GM18873 (cell line): ENCODE measurements at regions not wholly inside any gene's neighbourhood (a gene's known extent, or its start where the extent isn't known, plus 50 kb on each side); places are given as distances from the start of the nearest gene placed in this dataset.

Experiments
- ATAC-seq: cut with Tn5 transposase; IDR thresholded peaks from one replicate; pipeline ENCODE4 v1.9.1; 2021; ENCODE audit warnings: mild to moderate bottlenecking, moderate library complexity, moderate number of reproducible peaks; ENCODE audit not compliant: unreplicated experiment, low FRiP score

DNA sequence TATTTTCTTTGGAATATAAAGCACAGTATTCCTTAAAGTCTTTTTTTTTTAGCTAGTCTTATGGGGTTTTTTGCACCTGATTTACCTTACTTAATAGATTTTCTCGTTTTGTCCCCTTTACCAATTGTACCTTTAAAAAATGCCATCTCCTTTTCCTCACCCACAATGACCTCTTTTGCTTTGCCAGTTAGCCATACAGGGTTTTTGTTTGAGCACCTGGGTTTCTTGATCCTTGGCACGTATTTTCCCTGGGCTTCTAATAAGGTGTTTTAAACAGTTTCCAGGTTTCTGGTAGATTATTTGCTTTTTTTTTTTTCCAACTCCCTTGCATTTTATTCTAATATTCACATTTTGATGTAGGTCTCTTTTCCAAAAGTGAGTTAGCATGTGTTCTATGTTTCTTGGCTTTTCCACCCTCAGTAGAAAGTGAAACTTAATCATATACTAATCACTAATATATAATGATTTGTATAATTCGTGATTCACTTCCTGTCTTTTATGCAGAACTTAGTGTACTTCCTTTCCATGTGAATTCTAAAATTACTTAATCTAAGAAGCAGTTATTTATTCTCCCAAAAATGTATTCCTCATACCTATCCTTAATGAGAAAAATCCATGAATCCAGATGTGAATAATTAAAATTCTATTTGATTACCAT lies 673.9 kb upstream of the RGMB start:
- no peak for ATAC-seq

DNA sequence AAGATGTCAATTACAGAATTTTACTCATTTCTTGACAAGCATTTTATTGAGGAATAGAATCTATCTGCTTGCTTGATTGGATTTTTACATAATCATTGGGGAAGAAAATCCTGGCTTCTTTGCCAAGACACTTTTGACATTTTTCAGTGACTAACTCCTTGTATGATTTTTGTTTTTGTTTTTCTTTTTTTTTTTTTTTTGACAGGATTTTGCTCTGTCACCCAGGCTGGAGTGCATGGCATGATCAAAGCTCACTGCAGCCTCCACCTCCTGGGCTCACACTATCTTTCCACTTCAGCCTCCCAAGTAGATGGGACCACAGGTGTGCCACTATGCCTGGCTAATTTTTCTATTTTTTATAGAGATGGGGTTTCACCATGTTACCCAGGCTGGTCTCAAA lies 672.3 kb upstream of the RGMB start:
- ATAC-seq: no peak

GRCh38 chr5:98102936-98103335 lies 670.5 kb upstream of the RGMB start:
- no peak for ATAC-seq

DNA sequence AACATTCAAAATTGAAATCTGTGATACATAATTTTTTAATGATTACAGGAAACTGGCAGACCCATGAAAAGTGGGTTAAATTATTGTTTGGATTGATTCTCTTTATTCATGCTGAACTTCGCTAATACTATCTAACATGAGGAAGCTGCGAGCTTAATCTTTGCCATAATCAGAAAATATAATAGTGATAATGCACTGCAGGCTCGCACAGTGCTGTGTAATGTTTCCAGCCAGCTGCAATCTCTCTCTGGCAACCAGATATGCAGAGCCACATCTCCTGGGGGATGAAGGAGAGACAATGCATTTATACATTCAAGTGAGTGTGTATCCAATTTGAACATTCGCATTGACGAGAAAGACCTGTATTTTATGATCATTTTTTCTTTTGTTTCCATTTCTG lies 669.7 kb upstream of the RGMB start:
- ATAC-seq: no peak

DNA sequence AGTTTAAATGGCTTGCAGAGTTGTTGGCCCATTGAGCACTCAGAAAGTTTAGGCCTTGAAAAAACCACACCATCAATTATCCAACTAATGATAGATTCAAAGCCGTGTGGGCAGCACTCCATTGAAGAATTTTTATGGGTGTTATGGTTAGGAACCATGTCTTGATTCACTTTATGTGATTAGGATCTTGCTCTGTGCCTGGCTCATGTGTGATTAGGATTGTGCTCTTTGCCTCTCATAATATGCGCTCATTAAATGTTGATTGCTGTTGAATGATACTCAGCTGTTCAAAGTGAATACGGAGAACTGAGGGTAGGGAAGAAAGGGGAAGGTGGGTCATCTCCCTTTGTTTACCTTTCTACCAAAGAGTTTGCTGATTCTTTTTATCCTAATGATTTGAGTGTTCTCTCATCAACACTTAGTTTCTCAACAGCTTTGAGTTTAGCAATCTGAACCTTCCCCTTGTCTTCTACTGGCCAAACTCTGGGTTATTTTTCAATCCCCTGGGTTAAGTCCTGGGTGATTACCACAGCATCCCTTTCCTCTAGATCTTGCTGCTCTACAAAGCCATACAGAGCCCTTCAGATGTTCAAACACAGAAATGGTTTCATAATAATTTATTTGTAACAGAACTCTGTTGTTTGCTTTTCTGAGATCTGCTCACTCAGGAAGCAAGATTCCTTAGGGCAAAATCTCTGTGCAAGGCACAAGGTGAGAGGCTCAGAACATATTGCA lies 668.8 kb upstream of the RGMB start:
- no peak for ATAC-seq

DNA sequence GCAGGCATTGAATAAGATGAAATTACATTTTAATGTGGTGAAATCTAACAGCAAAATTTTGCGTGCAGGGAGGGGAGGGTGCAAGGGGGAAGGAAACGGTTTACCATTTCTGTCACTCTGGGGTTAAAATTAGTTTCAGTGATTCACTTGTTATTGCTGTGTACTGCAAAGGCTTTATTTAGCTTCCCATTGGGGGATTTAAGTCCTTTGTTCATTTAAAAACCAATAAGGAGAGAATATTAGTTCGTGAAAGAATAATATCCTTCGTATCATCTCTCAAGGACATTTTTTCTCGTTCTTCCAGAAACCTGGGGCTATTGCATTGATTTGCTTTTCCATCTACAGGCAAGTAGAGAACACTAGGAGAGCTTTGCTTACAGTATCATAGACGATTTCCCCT lies 667.8 kb upstream of the RGMB start:
- no peak for ATAC-seq

DNA sequence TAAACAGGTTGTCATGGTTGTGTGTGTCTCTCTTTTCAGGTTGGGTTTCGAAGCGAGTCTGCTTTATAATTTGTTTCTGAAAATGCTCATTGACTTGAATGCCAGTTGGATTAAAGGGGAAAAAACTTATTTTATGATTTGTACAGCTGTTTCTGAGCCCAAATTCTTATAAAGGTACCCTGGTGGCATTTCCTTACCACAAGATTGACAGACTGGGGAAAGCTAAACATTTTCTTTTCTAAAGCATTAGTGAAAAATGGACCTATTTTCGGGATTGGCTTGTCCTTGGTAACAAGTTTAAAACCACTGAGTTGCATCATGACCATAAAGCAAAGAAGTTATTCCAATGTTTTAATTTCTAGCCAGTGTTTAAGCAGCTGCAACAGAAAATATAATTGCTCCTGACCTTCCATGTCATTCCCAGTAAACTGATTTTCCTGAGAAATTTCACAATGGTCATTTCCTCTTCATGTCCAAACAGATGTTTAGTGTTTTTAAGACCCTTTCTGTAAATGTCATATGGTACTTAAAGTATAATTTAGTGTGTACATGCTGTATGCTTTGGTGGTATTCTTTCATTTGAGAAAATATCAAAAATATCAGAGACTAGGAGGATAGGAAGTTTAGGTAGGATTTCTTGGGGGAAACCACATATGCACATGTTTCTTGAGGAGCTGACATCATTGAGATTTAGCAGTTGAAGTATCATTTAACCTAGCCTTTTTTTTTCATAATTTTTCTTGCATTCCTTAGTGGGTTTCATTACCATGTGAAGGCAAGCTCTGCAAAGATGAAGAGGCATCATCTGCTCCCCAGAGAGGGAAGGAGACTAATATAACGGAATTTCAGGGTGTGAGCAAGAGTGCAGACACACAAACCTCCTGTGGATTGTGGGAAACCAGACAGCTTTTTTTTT lies 667.1 kb upstream of the RGMB start:
- ATAC-seq: no peak

DNA sequence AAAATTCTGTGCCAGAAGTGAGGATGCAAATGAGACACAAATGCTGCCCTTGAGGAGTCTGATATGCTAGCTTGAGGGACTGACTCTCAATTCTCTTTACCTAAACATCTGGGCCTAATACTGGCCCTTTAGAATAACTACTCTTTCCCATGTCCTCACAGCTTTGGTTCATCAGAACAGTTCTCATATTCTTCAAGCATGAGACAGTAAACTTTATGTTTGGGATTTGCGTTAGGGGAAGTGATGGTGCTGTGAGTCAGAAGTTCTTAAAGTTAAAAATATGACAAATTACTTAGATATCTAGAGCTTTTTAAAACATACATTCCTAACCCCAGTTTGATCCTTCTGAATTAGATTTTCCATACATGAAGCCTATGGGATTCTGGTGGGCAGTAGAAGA lies 665.0 kb upstream of the RGMB start:
- ATAC-seq: no peak

DNA sequence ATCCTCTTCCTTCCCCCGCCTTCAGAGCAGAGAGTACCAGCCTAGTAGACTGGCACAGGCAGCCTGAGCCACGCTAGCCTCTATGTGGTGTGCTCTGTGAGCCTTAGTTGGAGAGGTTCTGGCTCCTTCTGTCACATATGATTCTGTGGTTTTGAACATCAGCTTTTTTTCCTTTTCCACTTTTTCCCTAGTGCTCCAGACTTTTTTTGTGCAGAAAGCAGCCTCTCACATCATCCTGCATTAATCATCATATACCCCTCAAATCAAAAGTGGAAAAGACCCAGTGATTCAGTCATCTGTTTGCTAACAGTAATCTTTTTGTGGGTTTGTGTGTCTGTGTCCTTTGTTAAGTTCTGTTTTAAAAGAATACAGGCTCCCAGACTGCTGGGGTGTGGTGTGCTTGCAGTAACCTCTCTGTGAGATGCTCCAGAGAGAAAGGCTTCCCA lies 663.9 kb upstream of the RGMB start:
- no peak for ATAC-seq

DNA sequence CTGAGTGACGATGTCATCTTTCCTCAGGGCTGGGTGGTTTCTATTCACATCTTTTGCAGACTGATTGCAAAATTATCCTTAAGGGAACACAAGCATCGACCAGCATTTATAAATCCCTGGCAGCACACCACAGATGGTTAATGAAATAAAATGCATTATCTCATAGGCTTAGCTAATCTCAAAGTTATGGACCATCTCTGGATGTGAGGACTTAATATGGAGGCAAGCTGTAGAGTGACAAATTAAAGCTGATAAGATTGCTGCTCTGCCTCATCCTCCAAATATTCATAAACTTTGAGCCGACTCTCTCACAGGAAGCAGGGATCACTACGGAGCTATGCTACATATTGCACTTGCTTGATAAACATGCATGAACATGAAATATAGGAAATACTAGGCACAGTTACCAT lies 663.2 kb upstream of the RGMB start:
- ATAC-seq: no peak

DNA sequence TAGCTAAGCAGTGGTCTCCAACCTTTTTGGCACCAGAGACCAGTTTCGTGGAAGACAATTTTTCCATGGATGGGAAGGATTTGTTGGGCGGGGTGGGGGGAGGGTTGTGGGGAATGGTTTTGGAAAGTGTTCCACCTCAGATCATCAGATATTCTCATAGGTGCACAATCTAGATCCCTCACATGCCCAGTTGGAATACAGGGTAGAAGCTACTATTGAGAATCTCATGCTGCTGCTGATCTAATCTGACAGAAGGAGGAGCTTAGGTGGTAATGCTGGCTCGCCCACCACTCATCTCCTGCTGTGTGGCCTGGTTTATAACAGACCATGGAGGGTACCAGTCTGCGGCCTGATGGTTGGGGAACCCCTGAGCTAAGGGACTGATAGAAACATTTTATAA lies 662.7 kb upstream of the RGMB start:
- ATAC-seq: no peak

- no peak for ATAC-seq
Observed at GRCh38 chr5:98111686-98112085, 661.8 kb upstream of the RGMB start.

GRCh38 chr5:98121036-98121936 lies 652.2 kb upstream of the RGMB start:
- no peak for ATAC-seq

DNA sequence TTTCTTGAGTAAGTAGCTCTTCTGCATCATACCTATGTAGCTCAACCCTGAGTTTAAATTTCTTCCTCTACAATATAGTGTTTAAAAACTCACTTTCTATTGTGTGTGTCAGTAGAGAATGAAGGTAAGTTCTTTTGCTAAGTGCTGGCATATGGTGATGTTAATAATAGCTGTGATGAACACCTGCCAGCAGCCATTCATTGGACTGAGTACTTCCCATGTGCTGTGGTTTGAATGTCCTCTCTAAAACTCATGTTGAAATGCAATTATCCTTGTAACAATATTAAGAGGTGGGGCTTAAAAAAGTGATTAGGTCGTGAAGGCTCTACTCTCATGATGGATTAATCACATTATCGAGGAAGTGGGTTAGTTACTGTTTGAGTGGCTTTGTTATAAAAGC lies 645.2 kb upstream of the RGMB start:
- ATAC-seq: no peak

GRCh38 chr5:98128846-98129245 lies 644.6 kb upstream of the RGMB start:
- ATAC-seq: no peak

DNA sequence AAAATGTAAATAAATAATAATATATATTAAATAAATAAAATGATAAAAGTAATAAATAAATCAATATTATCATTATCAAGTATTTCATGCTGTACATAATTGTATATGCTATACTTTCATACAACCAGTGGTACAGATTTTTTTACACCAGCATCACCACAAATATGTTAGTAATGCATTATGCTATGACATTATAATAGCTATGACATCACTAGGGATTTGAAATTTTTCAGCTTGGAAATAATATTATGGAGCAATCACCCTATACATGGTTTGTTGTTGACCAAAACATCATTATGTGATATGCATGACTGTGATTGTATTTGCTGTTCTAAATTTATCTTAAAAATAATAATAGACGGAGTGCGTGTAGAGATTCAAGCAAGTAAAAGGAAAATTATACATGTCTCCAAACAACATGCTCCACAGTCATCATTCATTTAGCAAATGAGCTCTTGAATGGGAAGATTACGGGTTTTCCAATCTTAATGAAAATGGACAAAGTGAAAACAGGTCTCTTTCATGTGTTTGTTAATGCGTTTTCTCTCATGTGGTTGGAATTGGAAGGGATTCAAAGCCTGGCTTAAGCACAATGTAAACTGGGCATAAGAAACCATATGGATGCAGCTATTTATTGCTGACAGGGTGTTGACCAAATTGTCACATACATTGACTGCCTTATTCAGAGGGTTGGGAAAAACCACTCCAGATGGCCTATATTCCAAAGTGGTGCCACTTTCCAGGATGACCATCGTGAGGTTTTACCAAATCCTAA lies 643.0 kb upstream of the RGMB start:
- ATAC-seq: no peak

DNA sequence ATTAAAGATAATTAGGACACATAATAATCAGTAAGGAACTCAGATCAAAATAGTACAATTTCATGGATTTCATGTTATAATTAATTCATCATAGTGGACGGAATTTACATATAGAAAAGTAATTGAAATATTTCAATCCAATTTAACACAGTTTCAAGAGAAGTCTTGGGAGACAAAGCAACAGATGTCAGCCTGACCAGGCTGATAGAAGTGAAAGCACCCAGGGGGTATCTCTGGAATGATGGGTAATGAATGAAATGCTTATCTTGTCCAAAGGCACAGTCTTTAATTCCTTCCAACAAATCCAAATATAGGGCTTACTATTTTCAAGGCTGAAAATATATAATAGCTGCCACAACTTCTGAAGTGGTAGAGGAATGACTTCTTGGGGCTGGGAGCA lies 629.3 kb upstream of the RGMB start:
- no peak for ATAC-seq

- no peak for ATAC-seq
Observed at GRCh38 chr5:98144710-98145109, 628.8 kb upstream of the RGMB start.

- ATAC-seq: no peak
Observed at GRCh38 chr5:98157368-98157767, 616.1 kb upstream of the RGMB start.

DNA sequence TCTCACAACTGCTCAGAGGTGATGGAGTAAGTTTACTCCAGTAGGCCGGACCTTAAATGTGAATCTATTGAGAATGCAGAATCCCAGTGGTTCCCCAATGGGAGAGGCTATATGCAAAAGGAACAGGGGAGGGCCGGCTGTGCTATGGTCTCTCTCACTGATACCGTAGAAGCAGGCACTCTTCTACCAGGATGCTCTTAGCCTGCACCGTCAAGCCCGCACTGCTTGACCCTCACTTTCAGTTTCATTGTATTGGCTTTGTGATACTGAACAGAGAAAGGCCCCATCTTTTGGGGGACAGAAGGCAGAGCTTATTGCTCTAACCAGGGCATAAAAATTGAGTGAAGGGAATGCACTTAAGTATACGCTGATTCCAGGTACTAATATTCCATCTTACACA lies 615.0 kb upstream of the RGMB start:
- no peak for ATAC-seq
